NCI-H1694 treated with DMSO at 0.1 percent for 48 hours (cell line): ENCODE measurements at regions not wholly inside any gene's neighbourhood (a gene's known extent, or its start where the extent isn't known, plus 50 kb on each side); places are given as distances from the start of the nearest gene placed in this dataset.
"Not testable (repeated sequence)": the region's sequence is repeated elsewhere in the genome, so short reads cannot be mapped to it uniquely, and the experiment has no call there.

ENCODE experiments used
- DNase-seq: peaks from one replicate; lab custom pipeline; 2025; lab: John Stamatoyannopoulos, UW

- no peak for DNase-seq
These were observed 438.7 kb downstream of the BCKDHB start for GRCh38 chr6:80544976-80545722.

GRCh38 chr6:80544555-80544954 lies 438.1 kb downstream of the BCKDHB start:
- DNase-seq: no peak

GRCh38 chr6:80543598-80544222 lies 437.2 kb downstream of the BCKDHB start:
- DNase-seq: no peak

- no peak for DNase-seq
These were observed 436.7 kb downstream of the BCKDHB start for GRCh38 chr6:80543151-80543550.

- DNase-seq: no peak
These were observed 435.4 kb downstream of the BCKDHB start for GRCh38 chr6:80541886-80542285.

GRCh38 chr6:80541181-80541580 lies 434.7 kb downstream of the BCKDHB start:
- DNase-seq: no peak

- no peak for DNase-seq
These were observed 434.2 kb downstream of the BCKDHB start for GRCh38 chr6:80540700-80541099.

- no peak for DNase-seq
These were observed 430.9 kb downstream of the BCKDHB start for GRCh38 chr6:80537118-80537972.

GRCh38 chr6:80535914-80536565 lies 429.6 kb downstream of the BCKDHB start:
- DNase-seq: no peak

- no peak for DNase-seq
These were observed 425.5 kb downstream of the BCKDHB start for GRCh38 chr6:80531681-80532619.

GRCh38 chr6:80530103-80530502 lies 423.6 kb downstream of the BCKDHB start:
- DNase-seq: no peak

GRCh38 chr6:80528115-80528514 lies 421.6 kb downstream of the BCKDHB start:
- no peak for DNase-seq

GRCh38 chr6:80527552-80528052 lies 421.1 kb downstream of the BCKDHB start:
- DNase-seq: no peak

- no peak for DNase-seq
These were observed 417.1 kb downstream of the BCKDHB start for GRCh38 chr6:80523531-80523997.

GRCh38 chr6:80523010-80523409 lies 416.5 kb downstream of the BCKDHB start:
- no peak for DNase-seq

- DNase-seq: no peak
These were observed 416.1 kb downstream of the BCKDHB start for GRCh38 chr6:80522576-80522975.

GRCh38 chr6:80519811-80520594 lies 413.5 kb downstream of the BCKDHB start:
- DNase-seq: no peak

GRCh38 chr6:80517525-80517924 lies 411.1 kb downstream of the BCKDHB start:
- no peak for DNase-seq

GRCh38 chr6:80510521-80510920 lies 404.1 kb downstream of the BCKDHB start:
- not testable (repeated sequence) for DNase-seq
